ENCODE measurements at regions not wholly inside any gene's neighbourhood (a gene's known extent, or its start where the extent isn't known, plus 50 kb on each side); places are given as distances from the start of the nearest gene placed in this dataset.

DNA sequence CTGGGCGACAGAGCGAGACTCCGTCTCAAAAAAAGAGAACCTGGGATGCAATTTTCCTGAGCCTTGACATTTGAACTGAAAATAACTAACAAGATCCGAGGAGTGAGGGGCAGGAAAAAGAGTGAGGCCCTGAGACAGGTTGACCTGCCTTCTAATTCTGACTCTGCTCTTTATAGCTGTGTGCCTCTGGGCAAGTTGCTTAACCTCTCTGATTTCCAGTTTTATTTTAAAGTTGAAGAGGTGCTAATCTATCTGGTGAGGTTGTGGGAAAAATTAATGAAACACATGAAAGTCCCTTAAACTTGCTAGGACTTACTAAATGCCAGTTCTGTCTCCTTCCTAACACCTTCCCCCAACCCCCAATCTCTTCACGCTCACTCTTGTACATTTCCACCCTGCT, 108.4 kb upstream of the MGAT5 start:
- no peak for DNase-seq (ENCODE audit: extremely low read depth, low read depth)
- TF ChIP-seq, protein P1, sequence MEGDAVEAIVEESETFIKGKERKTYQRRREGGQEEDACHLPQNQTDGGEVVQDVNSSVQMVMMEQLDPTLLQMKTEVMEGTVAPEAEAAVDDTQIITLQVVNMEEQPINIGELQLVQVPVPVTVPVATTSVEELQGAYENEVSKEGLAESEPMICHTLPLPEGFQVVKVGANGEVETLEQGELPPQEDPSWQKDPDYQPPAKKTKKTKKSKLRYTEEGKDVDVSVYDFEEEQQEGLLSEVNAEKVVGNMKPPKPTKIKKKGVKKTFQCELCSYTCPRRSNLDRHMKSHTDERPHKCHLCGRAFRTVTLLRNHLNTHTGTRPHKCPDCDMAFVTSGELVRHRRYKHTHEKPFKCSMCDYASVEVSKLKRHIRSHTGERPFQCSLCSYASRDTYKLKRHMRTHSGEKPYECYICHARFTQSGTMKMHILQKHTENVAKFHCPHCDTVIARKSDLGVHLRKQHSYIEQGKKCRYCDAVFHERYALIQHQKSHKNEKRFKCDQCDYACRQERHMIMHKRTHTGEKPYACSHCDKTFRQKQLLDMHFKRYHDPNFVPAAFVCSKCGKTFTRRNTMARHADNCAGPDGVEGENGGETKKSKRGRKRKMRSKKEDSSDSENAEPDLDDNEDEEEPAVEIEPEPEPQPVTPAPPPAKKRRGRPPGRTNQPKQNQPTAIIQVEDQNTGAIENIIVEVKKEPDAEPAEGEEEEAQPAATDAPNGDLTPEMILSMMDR (IDR thresholded peaks at IDR 0.05; ENCODE audit: low read depth, low read length, missing control alignments), result no peak
- no peak overlapping the region for H3K4me3 ChIP-seq (replicated peaks; ENCODE audit: low read depth, low read length)

DNA sequence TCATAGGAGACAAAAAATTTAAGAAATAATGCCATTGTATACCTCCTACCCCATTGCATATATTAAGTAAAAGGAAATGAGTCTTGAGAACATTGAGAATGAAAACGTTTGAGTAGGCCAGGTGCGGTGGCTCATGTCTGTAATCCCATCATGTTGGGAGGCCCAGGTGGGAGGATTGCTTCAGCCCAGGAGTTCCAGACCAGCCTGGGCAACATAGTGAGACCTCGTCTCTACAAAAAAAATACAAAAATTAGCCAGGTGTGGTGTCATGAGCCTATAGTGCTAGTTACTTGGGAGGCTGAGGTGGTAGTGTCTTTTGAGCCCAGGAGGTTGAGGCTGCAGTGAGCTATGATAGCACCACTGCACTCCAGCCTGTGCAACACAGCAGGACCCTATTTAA, 107.7 kb upstream of the MGAT5 start:
- DNase-seq (ENCODE audit: extremely low read depth, low read depth), result no peak
- TF ChIP-seq, protein P1 (IDR thresholded peaks at IDR 0.05; ENCODE audit: low read depth, low read length, missing control alignments), result no peak
- H3K4me3 ChIP-seq (replicated peaks; ENCODE audit: low read depth, low read length), result no peak overlapping the region

DNA sequence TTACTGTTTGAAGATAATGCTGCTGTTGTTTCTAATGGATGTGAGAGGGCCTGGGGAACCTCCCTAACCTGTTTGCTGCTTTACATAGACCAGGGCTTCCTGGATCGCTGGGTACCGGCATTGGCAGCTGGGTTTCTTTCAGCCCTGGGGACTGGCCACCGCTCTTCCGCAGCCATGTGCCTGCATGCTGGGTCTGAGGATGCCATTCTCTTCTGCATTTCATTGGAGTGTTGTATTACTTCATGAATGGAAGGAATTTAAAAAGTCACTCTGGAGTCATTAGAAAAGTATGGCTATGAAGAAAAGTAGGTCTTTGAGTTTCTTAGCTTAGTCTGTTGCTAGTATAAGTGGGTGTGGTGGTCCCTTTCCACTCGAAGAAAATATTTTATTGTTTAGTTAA, 107.3 kb upstream of the MGAT5 start:
- H3K4me3 ChIP-seq (replicated peaks; ENCODE audit: low read depth, low read length), result no peak overlapping the region
- no peak for DNase-seq (ENCODE audit: extremely low read depth, low read depth)
- TF ChIP-seq, protein P1 (IDR thresholded peaks at IDR 0.05; ENCODE audit: low read depth, low read length, missing control alignments), result no peak

DNA sequence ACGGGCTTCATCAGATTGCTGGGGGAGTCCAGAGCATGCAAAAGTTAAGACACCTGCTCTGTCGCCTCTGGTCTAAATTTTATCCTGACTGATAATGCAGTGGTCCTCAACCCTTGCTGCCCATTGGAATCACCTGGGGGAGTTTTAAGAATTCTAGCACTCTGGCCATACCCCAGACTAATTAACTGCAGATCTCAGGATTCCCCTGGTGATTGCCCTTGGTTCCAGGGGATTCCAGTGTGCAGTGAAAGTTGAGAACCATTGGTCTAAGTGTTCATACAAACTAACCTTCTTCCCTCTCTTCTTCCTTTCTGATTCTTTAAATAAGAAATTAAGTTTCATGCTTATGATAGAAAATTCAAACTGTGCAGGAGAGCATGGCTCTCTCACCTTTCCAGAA, 105.7 kb upstream of the MGAT5 start:
- TF ChIP-seq, protein P1 (IDR thresholded peaks at IDR 0.05; ENCODE audit: low read depth, low read length, missing control alignments), result no peak
- DNase-seq (ENCODE audit: extremely low read depth, low read depth), result no peak
- H3K4me3 ChIP-seq (replicated peaks; ENCODE audit: low read depth, low read length), result no peak overlapping the region

DNA sequence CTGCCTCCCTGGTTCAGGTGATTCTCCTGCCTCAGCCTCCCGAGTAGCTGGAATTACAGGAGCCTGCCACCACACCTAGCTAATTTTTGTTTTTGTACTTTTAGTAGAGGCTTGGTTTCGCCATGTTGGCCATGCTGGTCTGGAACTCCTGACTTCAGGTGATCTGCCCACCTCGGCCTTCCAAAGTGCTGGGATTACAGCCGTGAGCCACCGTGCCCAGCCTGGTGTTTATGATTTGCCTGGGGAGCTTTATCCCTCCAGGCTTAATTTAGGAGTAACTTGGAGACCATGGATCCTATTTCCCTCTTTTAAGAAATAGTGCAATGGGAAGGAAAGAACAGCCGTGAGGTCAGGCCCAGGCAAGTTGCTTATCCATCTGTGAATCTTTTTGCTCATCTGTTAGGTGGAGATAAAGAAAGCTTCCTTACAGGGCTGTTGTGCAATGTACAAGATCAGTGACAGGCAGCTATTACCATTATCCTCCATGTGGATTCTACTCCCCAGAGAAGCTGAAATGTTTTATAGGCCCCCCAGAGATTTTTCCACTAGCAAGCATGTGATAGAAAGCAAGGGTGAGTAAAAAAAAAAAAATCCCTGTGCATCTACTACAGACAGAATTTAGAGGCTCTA, 104.9 kb upstream of the MGAT5 start:
- H3K4me3 ChIP-seq (replicated peaks; ENCODE audit: low read depth, low read length), result no peak overlapping the region
- TF ChIP-seq, protein P1 (IDR thresholded peaks at IDR 0.05; ENCODE audit: low read depth, low read length, missing control alignments), result no peak
- no peak for DNase-seq (ENCODE audit: extremely low read depth, low read depth)

DNA sequence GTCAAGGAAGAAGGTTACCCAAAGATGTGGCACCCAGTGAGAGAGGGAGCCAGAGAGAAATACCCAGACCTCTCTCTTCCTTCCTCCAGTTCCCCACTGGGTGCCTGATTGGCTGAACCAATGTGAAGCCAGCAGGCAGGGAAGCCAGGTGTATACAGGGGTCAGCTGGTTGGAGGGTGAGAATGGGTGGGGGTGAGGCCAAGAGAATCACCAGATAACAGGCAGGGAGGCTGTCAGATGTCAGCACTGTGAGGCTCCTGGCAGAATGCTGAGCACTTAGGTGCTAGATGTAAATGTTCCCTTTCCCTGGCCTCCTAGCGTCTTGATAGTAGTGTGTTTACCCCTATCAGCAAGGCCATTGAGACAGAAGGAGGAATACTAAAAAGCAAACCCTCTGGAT, 104.0 kb upstream of the MGAT5 start:
- no peak for DNase-seq (ENCODE audit: extremely low read depth, low read depth)
- TF ChIP-seq, protein P1 (IDR thresholded peaks at IDR 0.05; ENCODE audit: low read depth, low read length, missing control alignments), result no peak
- H3K4me3 ChIP-seq (replicated peaks; ENCODE audit: low read depth, low read length), result no peak overlapping the region

DNA sequence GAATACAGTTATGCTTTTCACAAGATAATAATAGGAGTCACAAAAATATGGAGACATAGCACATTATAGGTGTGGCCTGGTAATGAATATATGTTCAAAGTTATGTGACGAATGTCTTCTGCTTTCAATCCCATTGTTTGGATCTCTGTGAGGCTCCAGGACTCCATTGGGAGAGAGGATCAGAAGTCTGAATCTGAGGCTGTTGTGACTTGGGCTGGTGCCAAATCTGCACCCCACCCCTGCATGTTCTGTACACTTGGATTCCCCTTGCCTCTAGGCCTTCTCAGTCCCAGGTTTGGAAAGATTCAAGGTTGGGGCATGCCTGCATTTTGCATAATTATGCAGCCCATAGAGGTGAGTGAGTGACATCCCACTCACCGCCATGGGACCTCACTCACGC, 103.1 kb upstream of the MGAT5 start:
- TF ChIP-seq, protein P1 (IDR thresholded peaks at IDR 0.05; ENCODE audit: low read depth, low read length, missing control alignments), result no peak

More for the DNA sequence above, 103.1 kb upstream of the MGAT5 start:
- H3K4me3 ChIP-seq (replicated peaks; ENCODE audit: low read depth, low read length), result no peak overlapping the region
- no peak for DNase-seq (ENCODE audit: extremely low read depth, low read depth)

Measured in HFF-Myc (cell line).